ENCODE measurements at regions not wholly inside any gene's neighbourhood (a gene's known extent, or its start where the extent isn't known, plus 50 kb on each side); places are given as distances from the start of the nearest gene placed in this dataset.

- no peaks in the 10 kb centered on the region for H3K9me3 ChIP-seq
Observed at GRCh38 chr3:94524102-94524919, 461.4 kb downstream of the NSUN3 start.

GRCh38 chr3:94525043-94525442 is 462.2 kb downstream of the NSUN3 start:
- TF ChIP-seq CTCF (IDR thresholded peaks at IDR 0.05), result no peak
- intact Hi-C loops (cut with DNase I), result no loop called here
- no peaks in the 10 kb centered on the region for H3K9me3 ChIP-seq
- no peaks in the 10 kb centered on the region for H3K4me1 ChIP-seq
- no peaks in the 10 kb centered on the region for H3K36me3 ChIP-seq (ENCODE audit: insufficient read depth in 1 of 2, low read depth in 1 of 2)
- no peak for DNase-seq
- H3K4me3 ChIP-seq, result no peak overlapping the region
- no peak for ATAC-seq
- 31 to 39% (median 37%) methylated on average over 6 of the region's 6 CpGs for whole genome bisulfite sequencing, 3 donors
- no peak overlapping the region for H3K27ac ChIP-seq
- no peaks in the 10 kb centered on the region for H3K27me3 ChIP-seq (ENCODE audit: insufficient read depth in 3 of 3, low read length in 2 of 3)

More at GRCh38 chr3:94524102-94524919, 461.4 kb downstream of the NSUN3 start:
- H3K27me3 ChIP-seq (ENCODE audit: insufficient read depth in 3 of 3, low read length in 2 of 3), result no peaks in the 10 kb centered on the region
- H3K27ac ChIP-seq, result no peak overlapping the region
- no peaks in the 10 kb centered on the region for H3K36me3 ChIP-seq (ENCODE audit: insufficient read depth in 1 of 2, low read depth in 1 of 2)
- no peaks in the 10 kb centered on the region for H3K4me1 ChIP-seq
- ATAC-seq (no peak), DNase-seq (no peak)
- WGBS, 3 donors, result 48 to 53% (median 49%) methylated on average over 9 of the region's 9 CpGs
- TF ChIP-seq CTCF (IDR thresholded peaks at IDR 0.05), result no peak
- no peak overlapping the region for H3K4me3 ChIP-seq
- intact Hi-C loops (cut with DNase I), result no loop called here

GRCh38 chr3:94529816-94530215 is 467.0 kb downstream of the NSUN3 start:
- Histone ChIP-seq H3K9me3 (no peaks in the 10 kb centered on the region), H3K36me3 (ENCODE audit: insufficient read depth in 1 of 2, low read depth in 1 of 2) (no peaks in the 10 kb centered on the region), H3K4me3 (no peak overlapping the region), H3K27me3 (ENCODE audit: insufficient read depth in 3 of 3, low read length in 2 of 3) (no peaks in the 10 kb centered on the region), H3K27ac (no peak overlapping the region), H3K4me1 (no peaks in the 10 kb centered on the region)
- WGBS, 3 donors, result 85 to 93% (median 90%) methylated on average over 1 of the region's 1 CpG
- no peak for DNase-seq
- no peak for ATAC-seq
- intact Hi-C loops (cut with DNase I), result no loop called here
- no peak for TF ChIP-seq CTCF (IDR thresholded peaks at IDR 0.05)

- H3K9me3 ChIP-seq, result no peaks in the 10 kb centered on the region
- no peak overlapping the region for H3K27ac ChIP-seq
- H3K4me3 ChIP-seq, result no peak overlapping the region
- no peaks in the 10 kb centered on the region for H3K4me1 ChIP-seq
- intact Hi-C loops (cut with DNase I), result no loop called here
- WGBS, 3 donors, result 82 to 96% (median 88%) methylated on average over 3 of the region's 3 CpGs
- no peaks in the 10 kb centered on the region for H3K27me3 ChIP-seq (ENCODE audit: insufficient read depth in 3 of 3, low read length in 2 of 3)
- TF ChIP-seq CTCF (IDR thresholded peaks at IDR 0.05), result no peak
- no peaks in the 10 kb centered on the region for H3K36me3 ChIP-seq (ENCODE audit: insufficient read depth in 1 of 2, low read depth in 1 of 2)
- DNase-seq, result no peak
- no peak for ATAC-seq
Observed at GRCh38 chr3:94532951-94533350, 470.1 kb downstream of the NSUN3 start.

GRCh38 chr3:94539937-94540336 is 477.1 kb downstream of the NSUN3 start:
- Histone ChIP-seq H3K4me3 (no peak overlapping the region), H3K4me1 (no peaks in the 10 kb centered on the region), H3K27me3 (ENCODE audit: insufficient read depth in 3 of 3, low read length in 2 of 3) (no peaks in the 10 kb centered on the region), H3K9me3 (no peaks in the 10 kb centered on the region), H3K27ac (no peak overlapping the region), H3K36me3 (ENCODE audit: insufficient read depth in 1 of 2, low read depth in 1 of 2) (no peaks in the 10 kb centered on the region)
- ATAC-seq (no peak), DNase-seq (no peak)
- intact Hi-C loops (cut with DNase I), result no loop called here
- TF ChIP-seq CTCF (IDR thresholded peaks at IDR 0.05), result no peak
